SK-N-SH treated with all-trans-retinoic acid at 6 μM for 48 hours (cell line): ENCODE measurements at regions not wholly inside any gene's neighbourhood (a gene's known extent, or its start where the extent isn't known, plus 50 kb on each side); places are given as distances from the start of the nearest gene placed in this dataset.

Experiments
- ATAC-seq: fragments of 200-7000 bp; cut with Tn5 transposase; 3 replicates; pipeline ENCODE4 v1.9.1; 2020; ENCODE audit warnings: mild to moderate bottlenecking, moderate library complexity
- ARNTL ChIP-seq: fragments of 450-650 bp; formaldehyde crosslinking; IDR thresholded peaks from 2 replicates; pipeline ENCODE4 v1.5.0; 2020; ENCODE audit warnings: low read depth, mild to moderate bottlenecking, moderate library complexity, borderline replicate concordance
- CREB5 ChIP-seq: fragments of 250-450 bp; sonication (Bioruptor Pico); IDR thresholded peaks from 2 replicates; pipeline ENCODE4 v1.5.1; 2020; ENCODE audit warnings: low read depth, mild to moderate bottlenecking, moderate library complexity
- CSDC2 ChIP-seq: fragments of 250-450 bp; sonication (Bioruptor Pico); IDR thresholded peaks from 2 replicates; pipeline ENCODE4 v1.5.0; 2020; ENCODE audit warnings: mild to moderate bottlenecking, moderate library complexity
- CSRNP3 ChIP-seq: fragments of 250-450 bp; sonication (Bioruptor Pico); IDR thresholded peaks from 2 replicates; pipeline ENCODE4 v1.5.1; 2021; ENCODE audit warnings: mild to moderate bottlenecking, moderate library complexity
- ESRRG ChIP-seq: fragments of 250-450 bp; sonication (Bioruptor Pico); IDR thresholded peaks from 2 replicates; pipeline ENCODE4 v1.6.1; 2021; ENCODE audit warnings: mild to moderate bottlenecking
- GLIS3 ChIP-seq: fragments of 250-450 bp; sonication (Bioruptor Pico); IDR thresholded peaks from 2 replicates; pipeline ENCODE4 v1.5.0; 2020; ENCODE audit warnings: mild to moderate bottlenecking, moderate library complexity
- ISL1 ChIP-seq: fragments of 250-450 bp; sonication (Bioruptor Pico); IDR thresholded peaks from 2 replicates; pipeline ENCODE4 v2.1.2; 2022; ENCODE audit warnings: mild to moderate bottlenecking, moderate library complexity
- PATZ1 ChIP-seq: fragments of 250-450 bp; sonication (Bioruptor Pico); IDR thresholded peaks from 2 replicates; pipeline ENCODE4 v1.8.0; 2020; ENCODE audit warnings: mild to moderate bottlenecking, moderate library complexity, borderline replicate concordance
- SNAI2 ChIP-seq: fragments of 250-450 bp; sonication (Bioruptor Pico); IDR thresholded peaks from 2 replicates; pipeline ENCODE4 v1.5.0; 2020; ENCODE audit warnings: mild to moderate bottlenecking, moderate library complexity
- TCF4 ChIP-seq: fragments of 250-450 bp; sonication (Bioruptor Pico); IDR thresholded peaks from 2 replicates; pipeline ENCODE4 v1.8.0; 2021; ENCODE audit warnings: mild to moderate bottlenecking, moderate library complexity, borderline replicate concordance
- TOX ChIP-seq: fragments of 250-450 bp; sonication (Bioruptor Pico); IDR thresholded peaks from 2 replicates; pipeline ENCODE4 v1.8.0; 2021; ENCODE audit warnings: mild to moderate bottlenecking, moderate library complexity, borderline replicate concordance
- TSHZ2 ChIP-seq: fragments of 250-450 bp; sonication (Bioruptor Pico); IDR thresholded peaks from 2 replicates; pipeline ENCODE4 v1.5.0; 2020; ENCODE audit warnings: mild to moderate bottlenecking, moderate library complexity
- ZFP3 ChIP-seq: fragments of 250-450 bp; sonication (Bioruptor Pico); IDR thresholded peaks from 2 replicates; pipeline ENCODE4 v1.5.0; 2020; ENCODE audit warnings: mild to moderate bottlenecking, moderate library complexity
- ZFP30 ChIP-seq: fragments of 450-650 bp; formaldehyde crosslinking; IDR thresholded peaks from 2 replicates; pipeline ENCODE4 v1.5.0; 2022; ENCODE audit warnings: mild to moderate bottlenecking, moderate library complexity
- ZNF565 ChIP-seq: fragments of 450-650 bp; formaldehyde crosslinking; conservative IDR thresholded peaks from 2 replicates; pipeline ENCODE4 v1.5.0; 2020; ENCODE audit warnings: low read depth, mild to moderate bottlenecking, moderate library complexity
- ZNF70 ChIP-seq: fragments of 450-650 bp; formaldehyde crosslinking; IDR thresholded peaks from 2 replicates; pipeline ENCODE4 v1.5.0; 2020; ENCODE audit warnings: mild to moderate bottlenecking, moderate library complexity
- ZNF8 ChIP-seq: fragments of 450-650 bp; formaldehyde crosslinking; IDR thresholded peaks from 2 replicates; pipeline ENCODE4 v1.5.0; 2020; ENCODE audit warnings: mild to moderate bottlenecking, moderate library complexity

GRCh38 chr5:72618708-72619107 lies 111.5 kb upstream of the ZNF366 start (continued):
- TF ChIP-seq CREB5 (CRISPR knock-in tag) (no peak), SNAI2 (CRISPR knock-in tag) (no peak), ZNF8 (no peak)

- ATAC-seq = no peak
- TF ChIP-seq ESRRG (CRISPR knock-in tag) = no peak
- no peak for TF ChIP-seq TCF4 (CRISPR knock-in tag)
- TF ChIP-seq ZFP3 (CRISPR knock-in tag) = no peak
- no peak for TF ChIP-seq ZNF565
- no peak for TF ChIP-seq SNAI2 (CRISPR knock-in tag)
- TF ChIP-seq CSDC2 = no peak
Observed at GRCh38 chr5:72615061-72615460, 107.9 kb upstream of the ZNF366 start.

GRCh38 chr5:72613515-72613914 lies 106.3 kb upstream of the ZNF366 start:
- TF ChIP-seq GLIS3 (CRISPR knock-in tag) = no peak
- TF ChIP-seq TSHZ2 (CRISPR knock-in tag) = no peak
- TF ChIP-seq TOX (CRISPR knock-in tag) = no peak
- TF ChIP-seq CREB5 (CRISPR knock-in tag) = no peak
- no peak for TF ChIP-seq ZNF70 (CRISPR knock-in tag)
- no peak for TF ChIP-seq ISL1
- no peak for ATAC-seq

- TF ChIP-seq TCF4 (CRISPR knock-in tag) (no peak), TSHZ2 (CRISPR knock-in tag) (no peak)
- peak; percentile 54 for ATAC-seq
Observed at GRCh38 chr5:72612810-72613209, 105.6 kb upstream of the ZNF366 start.

- TF ChIP-seq TSHZ2 (CRISPR knock-in tag) = no peak
- no peak for TF ChIP-seq ZFP3 (CRISPR knock-in tag)
- TF ChIP-seq PATZ1 (CRISPR knock-in tag) = no peak
- TF ChIP-seq ARNTL = no peak
- no peak for TF ChIP-seq CSRNP3 (CRISPR knock-in tag)
- no peak for TF ChIP-seq ZFP30 (CRISPR knock-in tag)
- no peak for TF ChIP-seq ZNF70 (CRISPR knock-in tag)
- ATAC-seq = peak; percentile 94
Observed at GRCh38 chr5:72611118-72611730, 104.0 kb upstream of the ZNF366 start.
